HepG2 (cell line): ENCODE measurements at regions not wholly inside any gene's neighbourhood (a gene's known extent, or its start where the extent isn't known, plus 50 kb on each side); places are given as distances from the start of the nearest gene placed in this dataset.

ENCODE experiments used
- CTCF ChIP-seq: sonication (generic); formaldehyde crosslinking; IDR thresholded peaks from 2 replicates; pipeline ENCODE4 v1.5.0; 2020; ENCODE audit warnings: mild to moderate bottlenecking, missing genetic modification reagents, moderate library complexity
- EZH2 ChIP-seq: conservative IDR thresholded peaks from 2 replicates; pipeline ENCODE4 v1.6.1; 2012; ENCODE audit warnings: mild to moderate bottlenecking, low read depth, low read length, moderate library complexity
- JUND ChIP-seq: sonication (generic); formaldehyde crosslinking; IDR thresholded peaks from 2 replicates; pipeline ENCODE4 v1.8.0; 2022; ENCODE audit warnings: mild to moderate bottlenecking, missing genetic modification reagents
- PREB ChIP-seq: sonication (generic); formaldehyde crosslinking; IDR thresholded peaks from 2 replicates; pipeline ENCODE4 v1.4.0; 2020; ENCODE audit warnings: missing genetic modification reagents
- SNAPC5 ChIP-seq: sonication (generic); formaldehyde crosslinking; IDR thresholded peaks from 2 replicates; pipeline ENCODE4 v1.8.1; 2023; ENCODE audit warnings: mild to moderate bottlenecking, missing genetic modification reagents, borderline replicate concordance
- ZFP1 ChIP-seq: IDR thresholded peaks from 2 replicates; pipeline ENCODE4 v1.6.1; 2016
- ZNF33A ChIP-seq: sonication (generic); formaldehyde crosslinking; IDR thresholded peaks from 2 replicates; pipeline ENCODE4 v1.5.1; 2020; ENCODE audit warnings: missing genetic modification reagents, mild to moderate bottlenecking, moderate library complexity, borderline replicate concordance

GRCh38 chr7:79658304-79658703, 204.8 kb upstream of the MAGI2 start:
- TF ChIP-seq CTCF (no peak), JUND (CRISPR knock-in tag) (no peak), ZNF33A (CRISPR knock-in tag) (no peak), EZH2 (no peak), ZFP1 (CRISPR knock-in tag) (no peak), PREB (CRISPR knock-in tag) (no peak), SNAPC5 (CRISPR knock-in tag) (no peak)
